ENCODE measurements at regions not wholly inside any gene's neighbourhood (a gene's known extent, or its start where the extent isn't known, plus 50 kb on each side); places are given as distances from the start of the nearest gene placed in this dataset.

DNA sequence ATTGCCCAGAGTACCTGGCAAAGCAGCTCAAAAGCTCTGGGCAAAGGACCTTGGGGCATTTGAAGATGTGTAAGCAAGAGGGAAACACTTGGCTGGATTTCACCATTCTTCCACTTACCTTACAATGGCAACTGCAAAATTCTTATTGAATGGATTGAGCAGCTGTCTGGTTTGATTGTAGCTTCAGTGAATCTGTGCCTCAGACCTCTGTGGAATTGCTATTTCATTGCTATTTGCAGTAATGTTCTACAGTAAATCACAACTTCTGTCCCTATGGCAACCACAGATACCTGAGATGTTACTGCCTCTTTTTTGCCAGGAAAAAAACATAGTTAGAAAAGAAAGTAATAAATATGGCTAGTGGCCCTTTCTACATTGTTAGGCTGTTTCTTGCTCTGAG is 519.5 kb downstream of the SUCLA2 start:
- no TSS peak for BruUV-seq (replicated peaks)
- DNase-seq = peak; percentile 23
- POLR2A ChIA-PET (ENCODE audit: unreplicated experiment) = no interaction called here

More for the DNA sequence above, 519.5 kb downstream of the SUCLA2 start:
- H3K4ac ChIP-seq (ENCODE audit: low read depth, low read length) = peak overlapping the region; percentile 58
- CTCF ChIA-PET = no interaction called here
- no peaks in the 10 kb centered on the region for H3K36me3 ChIP-seq (ENCODE audit: control insufficient read depth, insufficient read depth, low read length)
- no peak overlapping the region for H2AFZ ChIP-seq (replicated peaks; ENCODE audit: low read length, poor library complexity)
- intact Hi-C loops (cut with micrococcal nuclease) (no loop called here), dilution Hi-C loops (cut with HindIII; ENCODE audit: low sequenced_read_pairs, unreplicated experiment) (no loop called here), in situ Hi-C loops (cut with MboI; ENCODE audit: low sequenced_read_pairs) (no loop called here)
- H3K9ac ChIP-seq (ENCODE audit: low read depth, low read length) = no peak overlapping the region
- H4K5ac ChIP-seq (ENCODE audit: low read depth, low read length) = no peak overlapping the region; the same call in 1 of the 2 replicates
- H3K4me3 ChIP-seq (ENCODE audit: insufficient read depth, low read depth, low read length) = no peak overlapping the region
- H3K27me3 ChIP-seq (ENCODE audit: control insufficient read depth, insufficient read depth, low read length) = no peaks in the 10 kb centered on the region
- peak overlapping the region in 1 of 2 experiments; percentile 43; a peak in 2 of 4 replicates for H4K8ac ChIP-seq (ENCODE audit: low read depth in 2 of 2, low read length in 2 of 2)
- H3K18ac ChIP-seq (ENCODE audit: low read depth, low read length) = peak overlapping the region; percentile 69; the same call in 1 of the 2 replicates
- H3K9me1 ChIP-seq (ENCODE audit: insufficient read depth, low read length) = peaks cover 2% of the 10 kb centered on the region; the same call in 1 of the 2 replicates
- H3K4me1 ChIP-seq (ENCODE audit: control insufficient read depth, insufficient read depth, low read length) = peaks cover 10% of the 10 kb centered on the region; the same call in 1 of the 2 replicates
- peak overlapping the region; percentile 13 for H2BK5ac ChIP-seq (ENCODE audit: low read depth, low read length, poor library complexity, severe bottlenecking)
- no peaks in the 10 kb centered on the region for H3K9me3 ChIP-seq (ENCODE audit: control insufficient read depth, insufficient read depth, low read length)
- no peaks in the 10 kb centered on the region for H4K20me1 ChIP-seq (ENCODE audit: insufficient read depth, low read length)
- ATAC-seq (ENCODE audit: low read depth) = no peak
- no peak overlapping the region for H3K27ac ChIP-seq (ENCODE audit: insufficient read depth, low read length)
- peak overlapping the region; percentile 18; the same call in 1 of the 2 replicates for H4K91ac ChIP-seq (ENCODE audit: insufficient read depth, low read depth, low read length)
- no peaks in the 10 kb centered on the region for H3K79me1 ChIP-seq (ENCODE audit: low read depth in 1 of 2, low read length in 2 of 2)
- H2BK120ac ChIP-seq (ENCODE audit: low read depth, low read length) = peak overlapping the region; percentile 89
- H2BK20ac ChIP-seq (ENCODE audit: low read depth, low read length) = peak overlapping the region; percentile 70
- no peak overlapping the region for H3K4me2 ChIP-seq (ENCODE audit: low read depth, low read length)
- H3K14ac ChIP-seq (replicated peaks; ENCODE audit: low read depth, low read length) = peak overlapping the region; percentile 13; the same call in 1 of the 2 replicates
- TF ChIP-seq, protein P1, sequence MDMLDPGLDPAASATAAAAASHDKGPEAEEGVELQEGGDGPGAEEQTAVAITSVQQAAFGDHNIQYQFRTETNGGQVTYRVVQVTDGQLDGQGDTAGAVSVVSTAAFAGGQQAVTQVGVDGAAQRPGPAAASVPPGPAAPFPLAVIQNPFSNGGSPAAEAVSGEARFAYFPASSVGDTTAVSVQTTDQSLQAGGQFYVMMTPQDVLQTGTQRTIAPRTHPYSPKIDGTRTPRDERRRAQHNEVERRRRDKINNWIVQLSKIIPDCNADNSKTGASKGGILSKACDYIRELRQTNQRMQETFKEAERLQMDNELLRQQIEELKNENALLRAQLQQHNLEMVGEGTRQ (IDR thresholded peaks at IDR 0.05; ENCODE audit: low read depth, low read length) = no peak
- no peak for TF ChIP-seq CEBPB (IDR thresholded peaks at IDR 0.05; ENCODE audit: low read depth, low read length)
- no peak for TF ChIP-seq POLR2A (IDR thresholded peaks at IDR 0.05; ENCODE audit: low read depth, low read length)
- no peak for TF ChIP-seq RAD21 (IDR thresholded peaks at IDR 0.05; ENCODE audit: low read length)
- no peak for TF ChIP-seq FOS (IDR thresholded peaks at IDR 0.05; ENCODE audit: low read depth, low read length)
- TF ChIP-seq MXI1 (IDR thresholded peaks at IDR 0.05; ENCODE audit: borderline replicate concordance, low read depth, low read length) = no peak
- no peak for TF ChIP-seq RFX5 (IDR thresholded peaks at IDR 0.05; ENCODE audit: low read depth, low read length)
- TF ChIP-seq NFE2L2 (IDR thresholded peaks at IDR 0.05; ENCODE audit: low read depth, low read length) = no peak
- H2BK15ac ChIP-seq (ENCODE audit: low read depth, low read length) = peak overlapping the region; percentile 49; the same call in 2 of the 3 replicates
- peak overlapping the region; percentile 6; the same call in 1 of the 2 replicates for H2AK5ac ChIP-seq (ENCODE audit: low read depth, low read length)
- H3K56ac ChIP-seq (ENCODE audit: extremely low read depth, insufficient read depth, low read length) = no peak overlapping the region
- H3K23ac ChIP-seq (ENCODE audit: low read depth, low read length) = no peak overlapping the region
- H2AK9ac ChIP-seq (replicated peaks; ENCODE audit: low read depth, low read length, poor library complexity) = no peak overlapping the region
